GM23338 (cell line): ENCODE measurements at regions not wholly inside any gene's neighbourhood (a gene's known extent, or its start where the extent isn't known, plus 50 kb on each side); places are given as distances from the start of the nearest gene placed in this dataset.

Experiments
- ATAC-seq: fragments of 200-7000 bp; cut with Tn5 transposase; 3 replicates; pipeline ENCODE4 v1.9.1; 2020
- DNase-seq: peaks from one replicate; pipeline ENCODE4 v3.0.0-alpha.2; 2015; ENCODE audit warnings: low spot score
- H2AFZ ChIP-seq: fragments of 200-600 bp; sonication (generic); 2 replicates; pipeline ENCODE4 v1.8.0; 2016; ENCODE audit warnings: antibody characterized with exemption, mild to moderate bottlenecking, moderate library complexity
- H3F3A ChIP-seq: fragments of 200-600 bp; sonication (generic); replicated peaks from 2 replicates; pipeline ENCODE4 v1.8.0; 2017; ENCODE audit warnings: antibody characterized with exemption, mixed run types, low read depth
- H3K27ac ChIP-seq: fragments of 200-600 bp; sonication (generic); 2 replicates; pipeline ENCODE4 v1.6.1; 2016; ENCODE audit warnings: low read depth
- H3K27me3 ChIP-seq: fragments of 200-600 bp; sonication (generic); 2 replicates; pipeline ENCODE4 v1.8.0; 2016; ENCODE audit warnings: mild to moderate bottlenecking, mixed run types, moderate library complexity; ENCODE audit not compliant: insufficient read depth
- H3K36me3 ChIP-seq: fragments of 200-600 bp; sonication (generic); 2 replicates; pipeline ENCODE4 v1.8.0; 2016; ENCODE audit warnings: mild to moderate bottlenecking; ENCODE audit not compliant: insufficient read depth
- H3K4me1 ChIP-seq: fragments of 200-600 bp; sonication (generic); 2 replicates; pipeline ENCODE4 v1.8.0; 2016; ENCODE audit warnings: mild to moderate bottlenecking, moderate library complexity; ENCODE audit not compliant: insufficient read depth
- H3K4me2 ChIP-seq: fragments of 200-600 bp; sonication (generic); 2 replicates; pipeline ENCODE4 v1.7.1; 2017; ENCODE audit warnings: mixed run types
- H3K4me3 ChIP-seq: fragments of 200-600 bp; sonication (generic); 2 replicates; pipeline ENCODE4 v1.6.1; 2016; ENCODE audit warnings: mixed run types
- H3K79me2 ChIP-seq: fragments of 200-600 bp; sonication (generic); replicated peaks from 2 replicates; pipeline ENCODE4 v1.8.0; 2017; ENCODE audit warnings: mild to moderate bottlenecking; ENCODE audit not compliant: insufficient read depth
- H3K9me2 ChIP-seq: fragments of 200-600 bp; sonication (generic); 2 replicates; pipeline ENCODE4 v1.8.0; 2017; ENCODE audit not compliant: insufficient read depth
- H4K20me1 ChIP-seq: fragments of 200-600 bp; sonication (generic); replicated peaks from 2 replicates; pipeline ENCODE4 v1.8.0; 2017; ENCODE audit warnings: mild to moderate bottlenecking; ENCODE audit not compliant: insufficient read depth
- H3K27ac Mint-ChIP-seq: 2 replicates; pipeline ENCODE4 v1.8.0; 2020; ENCODE audit warnings: inconsistent platforms, mild to moderate bottlenecking, moderate library complexity, mixed read lengths
- H3K27me3 Mint-ChIP-seq: 3 replicates; pipeline ENCODE4 v1.8.0; 2022; ENCODE audit warnings: low read depth, mild to moderate bottlenecking, moderate library complexity, mixed read lengths, inconsistent platforms; ENCODE audit not compliant: insufficient read depth, poor library complexity
- H3K36me3 Mint-ChIP-seq: 3 replicates; pipeline ENCODE4 v1.8.0; 2021; ENCODE audit warnings: low read depth, mild to moderate bottlenecking, inconsistent platforms, moderate library complexity, mixed read lengths
- H3K4me1 Mint-ChIP-seq: 3 replicates; pipeline ENCODE4 v1.8.0; 2020; ENCODE audit warnings: mild to moderate bottlenecking, inconsistent platforms, mixed read lengths
- H3K4me3 Mint-ChIP-seq: 3 replicates; pipeline ENCODE4 v1.8.0; 2021; ENCODE audit warnings: moderate library complexity, mild to moderate bottlenecking, inconsistent platforms, mixed read lengths
- H3K9me3 Mint-ChIP-seq: 3 replicates; pipeline ENCODE4 v1.8.0; 2020; ENCODE audit warnings: moderate library complexity, mild to moderate bottlenecking, inconsistent platforms, mixed read lengths
- CREB1 ChIP-seq: fragments of 250-450 bp; sonication (Bioruptor Pico); IDR thresholded peaks from 2 replicates; pipeline ENCODE4 v1.5.0; 2020; ENCODE audit warnings: low read depth, mild to moderate bottlenecking, moderate library complexity
- CTCF ChIP-seq, 2 experiments: fragments of 200-600 bp in 1 of 2; sonication (generic) in 1 of 2; conservative IDR thresholded peaks; 2 replicates each; pipeline versions ENCODE4 v1.5.1 to v1.6.1; 2016 to 2017; ENCODE audit warnings: antibody characterized with exemption in 2 of 2, low read depth in 2 of 2, mild to moderate bottlenecking in 2 of 2, moderate library complexity in 1 of 2
- ETS1 ChIP-seq: IDR thresholded peaks from 2 replicates; pipeline ENCODE4 v1.6.1; 2016; ENCODE audit warnings: antibody characterized with exemption
- EZH2 ChIP-seq: fragments of 200-600 bp; sonication (generic); IDR thresholded peaks from one replicate; pipeline ENCODE4 v1.8.0; 2017; ENCODE audit warnings: antibody characterized with exemption, mild to moderate bottlenecking, low read depth; ENCODE audit not compliant: unreplicated experiment
- EZH2phosphoT487 ChIP-seq: fragments of 200-600 bp; sonication (generic); IDR thresholded peaks from one replicate; pipeline ENCODE4 v1.8.1; 2018; ENCODE audit warnings: antibody characterized with exemption; ENCODE audit not compliant: unreplicated experiment
- JUNB ChIP-seq: IDR thresholded peaks from one replicate; pipeline ENCODE4 v1.6.1; 2016; ENCODE audit warnings: antibody characterized with exemption; ENCODE audit not compliant: unreplicated experiment
- NANOG ChIP-seq: IDR thresholded peaks from 2 replicates; pipeline ENCODE4 v1.6.1; 2016; ENCODE audit warnings: antibody characterized with exemption, borderline replicate concordance
- POLR2AphosphoS5 ChIP-seq: IDR thresholded peaks from 2 replicates; pipeline ENCODE4 v1.6.1; 2016; ENCODE audit warnings: antibody characterized with exemption, low read depth
- REST ChIP-seq: IDR thresholded peaks from one replicate; pipeline ENCODE4 v1.6.1; 2018; ENCODE audit warnings: antibody characterized with exemption; ENCODE audit not compliant: unreplicated experiment
- STAT1 ChIP-seq: IDR thresholded peaks from one replicate; pipeline ENCODE4 v1.6.1; 2016; ENCODE audit warnings: antibody characterized with exemption; ENCODE audit not compliant: unreplicated experiment
- ZNF114 ChIP-seq: fragments of 250-450 bp; sonication (Bioruptor Pico); IDR thresholded peaks from 2 replicates; pipeline ENCODE4 v1.5.0; 2020; ENCODE audit warnings: mild to moderate bottlenecking, moderate library complexity
- ZNF331 ChIP-seq: fragments of 250-450 bp; sonication (Bioruptor Pico); IDR thresholded peaks from 2 replicates; pipeline ENCODE4 v1.5.0; 2020; ENCODE audit warnings: low read depth, mild to moderate bottlenecking, moderate library complexity
- ZNF462 ChIP-seq: fragments of 250-450 bp; sonication (Bioruptor Pico); IDR thresholded peaks from 2 replicates; pipeline ENCODE4 v1.5.0; 2020; ENCODE audit warnings: mild to moderate bottlenecking, moderate library complexity

GRCh38 chrX:13180807-13181206 is 136.4 kb upstream of the FAM9C start (continued):
- TF ChIP-seq NANOG, result no peak
- TF ChIP-seq EZH2, result no peak

GRCh38 chrX:13179586-13179985 is 135.2 kb upstream of the FAM9C start:
- peaks cover 3% of the 10 kb centered on the region; the same call in 2 of the 3 replicates for H3K9me3 Mint-ChIP-seq
- no peaks in the 10 kb centered on the region for H3K9me2 ChIP-seq
- DNase-seq, result no peak
- no peak for ATAC-seq
- no peaks in the 10 kb centered on the region for H3K27me3 Mint-ChIP-seq
- H3K4me3 ChIP-seq, result no peak overlapping the region
- no peaks in the 10 kb centered on the region for H3F3A ChIP-seq
- H3K27me3 ChIP-seq, result no peaks in the 10 kb centered on the region
- peaks cover 4% of the 10 kb centered on the region; the same call in 1 of the 3 replicates for H3K36me3 Mint-ChIP-seq
- no peak overlapping the region for H3K27ac Mint-ChIP-seq
- no peak for TF ChIP-seq ZNF462 (CRISPR knock-in tag)
- TF ChIP-seq CREB1 (CRISPR knock-in tag), result no peak
- no peak for TF ChIP-seq ZNF114 (CRISPR knock-in tag)
- TF ChIP-seq NANOG, result no peak
- no peak for TF ChIP-seq STAT1
- no peak for TF ChIP-seq REST
- no peak for TF ChIP-seq EZH2
- TF ChIP-seq JUNB, result no peak
- no peak for TF ChIP-seq POLR2AphosphoS5
- no peak for TF ChIP-seq ETS1
- TF ChIP-seq CTCF (conservative IDR thresholded peaks at IDR 0.05; ENCODE audit: low read depth in 2 of 2), result no peak
- no peak for TF ChIP-seq EZH2phosphoT487
- no peak for TF ChIP-seq ZNF331
- H3K4me3 Mint-ChIP-seq, result no peak overlapping the region
- no peaks in the 10 kb centered on the region for H3K4me1 ChIP-seq
- H3K79me2 ChIP-seq, result no peaks in the 10 kb centered on the region
- H4K20me1 ChIP-seq, result no peaks in the 10 kb centered on the region
- H2AFZ ChIP-seq, result no peak overlapping the region
- H3K27ac ChIP-seq, result no peak overlapping the region
- H3K4me2 ChIP-seq, result no peak overlapping the region
- no peaks in the 10 kb centered on the region for H3K4me1 Mint-ChIP-seq
- no peaks in the 10 kb centered on the region for H3K36me3 ChIP-seq
